ENCODE measurements at regions not wholly inside any gene's neighbourhood (a gene's known extent, or its start where the extent isn't known, plus 50 kb on each side); places are given as distances from the start of the nearest gene placed in this dataset.

DNA sequence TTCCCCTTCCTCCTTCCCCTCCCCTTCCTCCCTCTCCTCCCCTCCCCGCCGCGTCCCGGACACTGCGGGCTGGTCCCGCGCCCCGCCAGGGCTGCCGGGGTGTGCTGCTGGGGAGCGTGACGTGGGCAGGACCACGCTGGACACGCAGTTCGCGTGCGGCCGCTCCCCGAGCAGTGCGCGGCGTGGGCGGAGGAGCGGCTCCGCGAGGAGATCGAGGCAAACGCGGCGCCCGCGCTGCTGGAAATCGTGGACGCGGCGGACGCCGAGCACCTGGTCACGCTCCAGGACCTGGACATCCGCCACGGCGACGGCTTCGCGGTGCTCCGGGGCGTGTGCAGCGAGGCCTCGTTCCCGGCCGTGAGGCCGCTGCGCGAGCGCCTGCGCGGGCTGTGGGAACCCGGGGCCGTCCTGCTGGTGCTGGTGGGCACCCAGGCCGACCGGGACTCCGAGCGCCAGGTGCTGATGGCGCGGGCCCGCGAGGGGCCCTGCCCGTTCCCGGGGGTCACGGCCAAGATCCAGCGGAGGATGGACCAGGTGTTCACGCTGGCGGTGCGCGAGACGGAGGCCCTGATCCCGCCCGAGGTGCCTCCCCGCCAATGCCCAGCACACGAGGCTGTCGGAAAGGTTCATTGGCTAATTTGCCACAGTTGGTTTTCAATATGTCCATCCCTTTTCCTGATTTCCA lies 84.3 kb downstream of the TNFAIP2 start:
- Histone ChIP-seq H3K56ac (replicated peaks; ENCODE audit: insufficient read length, low read depth, low read length) (no peak overlapping the region), H3K4me1 (replicated peaks in 1 of 4; ENCODE audit: control insufficient read depth in 3 of 4, insufficient read depth in 4 of 4, low read length in 3 of 4) (peaks cover 0 to 7% (median 0%) of the 10 kb centered on the region in 4 experiments; a peak in 3 of 7 replicates), H4K8ac (ENCODE audit: extremely low read depth, insufficient read depth, low read length) (peak overlapping the region; percentile 58; the same call in 1 of the 2 replicates), H3K18ac (ENCODE audit: extremely low read depth, low read length) (peak overlapping the region; percentile 60), H2BK20ac (ENCODE audit: low read length) (no peak overlapping the region), H3K9me3 (ENCODE audit: insufficient read depth in 2 of 2, low read depth in 1 of 2, low read length in 1 of 2) (peaks cover 19 to 22% of the 10 kb centered on the region in 2 experiments), H2AK5ac (ENCODE audit: low read depth, low read length) (no peak overlapping the region), H3K14ac (ENCODE audit: insufficient read length) (no peak overlapping the region), H2BK15ac (ENCODE audit: low read length) (peak overlapping the region; percentile 92; the same call in 1 of the 2 replicates), H3K9ac (replicated peaks in 1 of 4; ENCODE audit: extremely low read depth in 1 of 4, low read depth in 3 of 4, low read length in 3 of 4) (peak overlapping the region in 1 of 4 experiments; percentile 44; a peak in 2 of 7 replicates), H2BK5ac (ENCODE audit: low read depth, low read length) (no peak overlapping the region; the same call in 1 of the 2 replicates), H4K5ac (ENCODE audit: insufficient read length, low read depth, low read length) (peak overlapping the region; percentile 36), H4K20me1 (replicated peaks in 1 of 2; ENCODE audit: control insufficient read depth in 1 of 2, insufficient read depth in 2 of 2, low read length in 2 of 2) (no peaks in the 10 kb centered on the region), H3K27me3 (replicated peaks in 1 of 4; ENCODE audit: control insufficient read depth in 3 of 4, extremely low read depth in 1 of 4, insufficient read depth in 3 of 4, low read length in 3 of 4) (peaks cover 0 to 30% (median 16%) of the 10 kb centered on the region in 4 experiments; a peak in 5 of 7 replicates), H4K91ac (replicated peaks; ENCODE audit: insufficient read length, low read length) (no peak overlapping the region), H2BK120ac (replicated peaks; ENCODE audit: low read depth, low read length) (no peak overlapping the region), H2BK12ac (ENCODE audit: low read depth, low read length) (peak overlapping the region; percentile 92; the same call in 1 of the 2 replicates), H3K79me1 (ENCODE audit: low read depth, low read length) (no peaks in the 10 kb centered on the region), H3K23me2 (ENCODE audit: low read depth, low read length) (peaks cover 7% of the 10 kb centered on the region; the same call in 1 of the 2 replicates), H3K27ac (ENCODE audit: low read depth, low read length) (no peak overlapping the region), H3K79me2 (ENCODE audit: control insufficient read depth in 1 of 2, insufficient read depth in 2 of 2, low read length in 2 of 2) (no peaks in the 10 kb centered on the region), H3K23ac (ENCODE audit: insufficient read length) (no peak overlapping the region), H3K4me3 (ENCODE audit: extremely low read depth in 1 of 4, insufficient read depth in 2 of 4, low read depth in 3 of 4, low read length in 4 of 4) (peak overlapping the region; percentile 58 to 81 (median 68)), H3K36me3 (ENCODE audit: control insufficient read depth in 2 of 4, insufficient read depth in 4 of 4, low read length in 3 of 4) (no peaks in the 10 kb centered on the region), H3K4me2 (ENCODE audit: insufficient read depth in 1 of 2, low read depth in 2 of 2, low read length in 2 of 2) (peak overlapping the region; percentile 65 to 79), H2AFZ (ENCODE audit: low read length) (peak overlapping the region; percentile 11; the same call in 1 of the 2 replicates), H3K4ac (replicated peaks; ENCODE audit: insufficient read length, low read depth, low read length) (no peak overlapping the region)
- POLR2A ChIA-PET (ENCODE audit: partially characterized antibody) = interaction anchor here (0.8 to 2.3 kb wide), 2 partner anchors 70 to 102 kb away, joined by 3 to 7 read pairs; no protein-coding TSS in a partner anchor
- CTCF ChIA-PET (ENCODE audit: partially characterized antibody) = interaction anchor here (0.8 to 2.0 kb wide), 5 partner anchors 10 to 103 kb away, joined by 3 to 8 read pairs (median 6); partner anchors contain the start of gene TNFAIP2
- FAIRE-seq = no peak
- 2% methylated on average over 52 of the region's 80 CpGs; no CpG with 5 or more reads in 1 of the 2 experiments for WGBS, 2 experiments (ENCODE audit: extremely low coverage in 1 of 2, insufficient coverage in 1 of 2, insufficient read length in 1 of 2, insufficient replicate concordance in 2 of 2, low coverage in 1 of 2, low lambda C conversion rate in 2 of 2, missing lambda C conversion rate in 1 of 2)
- no peak for DNase-seq (ENCODE audit: low read depth in 1 of 2, low spot score in 2 of 2)
- peak; percentile 60 for TF ChIP-seq RNF2 (IDR thresholded peaks at IDR 0.05; ENCODE audit: borderline replicate concordance, low read depth, low read length, missing control alignments, poor library complexity, severe bottlenecking)
- no peak for TF ChIP-seq RBBP5 (IDR thresholded peaks at IDR 0.05; ENCODE audit: borderline replicate concordance, low read depth, low read length)
- TF ChIP-seq, protein P1, sequence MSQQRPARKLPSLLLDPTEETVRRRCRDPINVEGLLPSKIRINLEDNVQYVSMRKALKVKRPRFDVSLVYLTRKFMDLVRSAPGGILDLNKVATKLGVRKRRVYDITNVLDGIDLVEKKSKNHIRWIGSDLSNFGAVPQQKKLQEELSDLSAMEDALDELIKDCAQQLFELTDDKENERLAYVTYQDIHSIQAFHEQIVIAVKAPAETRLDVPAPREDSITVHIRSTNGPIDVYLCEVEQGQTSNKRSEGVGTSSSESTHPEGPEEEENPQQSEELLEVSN (IDR thresholded peaks at IDR 0.05) = peak; percentile 90
- no peak for TF ChIP-seq POLR2A (IDR thresholded peaks at IDR 0.05; ENCODE audit: control extremely low read depth in 1 of 2, low read depth in 2 of 2, low read length in 2 of 2)
- 0 out of 2 replicates have a peak, but pooled peaks have one; percentile 35 for TF ChIP-seq GABPA (IDR thresholded peaks at IDR 0.05; ENCODE audit: borderline replicate concordance, insufficient read depth, low read length)
- TF ChIP-seq KDM4A (IDR thresholded peaks at IDR 0.05; ENCODE audit: low read depth, low read length, severe bottlenecking) = peak; percentile 97
- TF ChIP-seq SAP30 (IDR thresholded peaks at IDR 0.05; ENCODE audit: insufficient read depth, insufficient replicate concordance, low read length) = no peak
- TF ChIP-seq TAF1 (IDR thresholded peaks at IDR 0.05; ENCODE audit: low read depth, low read length) = no peak
- TF ChIP-seq PHF8 (conservative IDR thresholded peaks at IDR 0.05; ENCODE audit: low read depth, low read length) = peak; percentile 52
- TF ChIP-seq ASH2L (IDR thresholded peaks at IDR 0.05; ENCODE audit: low read length) = peak; percentile 86
- peak; percentile 24; the same call in 1 of the 2 replicates for TF ChIP-seq BACH1 (IDR thresholded peaks at IDR 0.05; ENCODE audit: low read length)
